ENCODE measurements at regions not wholly inside any gene's neighbourhood (a gene's known extent, or its start where the extent isn't known, plus 50 kb on each side); places are given as distances from the start of the nearest gene placed in this dataset.

GRCh38 chr3:76177610-76178009, 392.3 kb upstream of the ZNF717 start:
- TF ChIP-seq ZFP3 (CRISPR knock-in tag; IDR thresholded peaks at IDR 0.05) (no peak), RARB (CRISPR knock-in tag; IDR thresholded peaks at IDR 0.05) (no peak), OSR1 (CRISPR knock-in tag; IDR thresholded peaks at IDR 0.05) (no peak), CSDC2 (CRISPR knock-in tag; IDR thresholded peaks at IDR 0.05) (no peak)

All from SK-N-SH treated with all-trans-retinoic acid at 6 μM for 48 hours (cell line).